NOMO-1 treated with dmso at 0.1 percent for 144 hours (cell line): ENCODE measurements at regions not wholly inside any gene's neighbourhood (a gene's known extent, or its start where the extent isn't known, plus 50 kb on each side); places are given as distances from the start of the nearest gene placed in this dataset.
"Not testable (repeated sequence)": the region's sequence is repeated elsewhere in the genome, so short reads cannot be mapped to it uniquely, and the experiment has no call there.

ENCODE experiments used
- DNase-seq: peaks from one replicate; lab custom pipeline; 2025; ENCODE audit not compliant: unreplicated experiment; lab: John Stamatoyannopoulos, UW

GRCh38 chr22:25348996-25349395 is 129.6 kb downstream of the CRYBB2 start:
- not testable (repeated sequence) for DNase-seq

GRCh38 chr22:25350551-25350971 is 131.1 kb downstream of the CRYBB2 start:
- no peak for DNase-seq

GRCh38 chr22:25351631-25352293 is 132.3 kb downstream of the CRYBB2 start:
- no peak for DNase-seq

GRCh38 chr22:25352294-25352680 is 132.8 kb downstream of the CRYBB2 start:
- DNase-seq, result no peak

- DNase-seq, result no peak
Measured at GRCh38 chr22:25353516-25354445, 134.3 kb downstream of the CRYBB2 start.

GRCh38 chr22:25354456-25354855 is 135.0 kb downstream of the CRYBB2 start:
- no peak for DNase-seq

GRCh38 chr22:25357132-25357455 is 137.7 kb downstream of the CRYBB2 start:
- no peak for DNase-seq

- DNase-seq, result no peak
Measured at GRCh38 chr22:25357606-25358420, 138.4 kb downstream of the CRYBB2 start.

- DNase-seq, result no peak
Measured at GRCh38 chr22:25358421-25359170, 139.2 kb downstream of the CRYBB2 start.

GRCh38 chr22:25359601-25360261 is 140.3 kb downstream of the CRYBB2 start:
- DNase-seq, result no peak

- no peak for DNase-seq
Measured at GRCh38 chr22:25360411-25360810, 141.0 kb downstream of the CRYBB2 start.

- no peak for DNase-seq
Measured at GRCh38 chr22:25360891-25361645, 141.6 kb downstream of the CRYBB2 start.

GRCh38 chr22:25361899-25362214 is 142.4 kb downstream of the CRYBB2 start:
- no peak for DNase-seq

- DNase-seq, result no peak
Measured at GRCh38 chr22:25362215-25362882, 142.9 kb downstream of the CRYBB2 start.

- no peak for DNase-seq
Measured at GRCh38 chr22:25362883-25363240, 143.4 kb downstream of the CRYBB2 start.

- no peak for DNase-seq
Measured at GRCh38 chr22:25363474-25363873, 144.0 kb downstream of the CRYBB2 start.

GRCh38 chr22:25364281-25364680 is 144.8 kb downstream of the CRYBB2 start:
- no peak for DNase-seq

- no peak for DNase-seq
Measured at GRCh38 chr22:25364736-25365241, 145.3 kb downstream of the CRYBB2 start.
